ENCODE measurements at regions not wholly inside any gene's neighbourhood (a gene's known extent, or its start where the extent isn't known, plus 50 kb on each side); places are given as distances from the start of the nearest gene placed in this dataset.

DNA sequence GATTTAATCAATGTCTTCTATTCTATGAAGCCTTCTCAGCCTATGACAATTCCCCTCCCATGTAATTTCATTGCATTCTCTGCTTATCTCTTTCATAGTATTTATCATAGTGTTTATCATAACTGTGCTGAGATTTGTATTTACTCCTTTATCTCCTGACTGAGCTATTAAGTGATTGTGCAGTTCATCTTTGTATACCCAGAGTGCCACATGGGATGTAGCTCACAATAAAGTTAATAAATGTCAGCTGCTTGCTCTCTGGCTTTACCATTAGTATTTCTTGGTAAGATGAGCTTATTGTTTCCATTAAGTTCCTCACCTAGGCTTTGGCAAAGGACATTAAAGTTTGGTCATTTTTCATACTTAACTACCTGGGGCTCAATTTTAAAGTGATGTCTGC, 275.1 kb upstream of the MPDZ start:
- ATAC-seq (no peak), DNase-seq (ENCODE audit: low read depth, low spot score) (no peak)
- Histone ChIP-seq H3K4me1 (ENCODE audit: control insufficient read depth, insufficient read depth, low read length) (no peaks in the 10 kb centered on the region), H3K36me3 (ENCODE audit: control insufficient read depth, insufficient read depth, low read length) (no peaks in the 10 kb centered on the region), H3K27me3 (ENCODE audit: control insufficient read depth, insufficient read depth, low read length) (no peaks in the 10 kb centered on the region), H3K27ac (ENCODE audit: low read length) (no peak overlapping the region), H3K9me3 (ENCODE audit: control insufficient read depth, insufficient read depth, low read depth, low read length) (no peaks in the 10 kb centered on the region), H3K4me3 (ENCODE audit: low read depth in 2 of 2, low read length in 2 of 2) (no peak overlapping the region)
- no TSS peak for BruUV-seq (replicated peaks)
- CTCF ChIA-PET = no interaction called here
- TF ChIP-seq, protein P1, sequence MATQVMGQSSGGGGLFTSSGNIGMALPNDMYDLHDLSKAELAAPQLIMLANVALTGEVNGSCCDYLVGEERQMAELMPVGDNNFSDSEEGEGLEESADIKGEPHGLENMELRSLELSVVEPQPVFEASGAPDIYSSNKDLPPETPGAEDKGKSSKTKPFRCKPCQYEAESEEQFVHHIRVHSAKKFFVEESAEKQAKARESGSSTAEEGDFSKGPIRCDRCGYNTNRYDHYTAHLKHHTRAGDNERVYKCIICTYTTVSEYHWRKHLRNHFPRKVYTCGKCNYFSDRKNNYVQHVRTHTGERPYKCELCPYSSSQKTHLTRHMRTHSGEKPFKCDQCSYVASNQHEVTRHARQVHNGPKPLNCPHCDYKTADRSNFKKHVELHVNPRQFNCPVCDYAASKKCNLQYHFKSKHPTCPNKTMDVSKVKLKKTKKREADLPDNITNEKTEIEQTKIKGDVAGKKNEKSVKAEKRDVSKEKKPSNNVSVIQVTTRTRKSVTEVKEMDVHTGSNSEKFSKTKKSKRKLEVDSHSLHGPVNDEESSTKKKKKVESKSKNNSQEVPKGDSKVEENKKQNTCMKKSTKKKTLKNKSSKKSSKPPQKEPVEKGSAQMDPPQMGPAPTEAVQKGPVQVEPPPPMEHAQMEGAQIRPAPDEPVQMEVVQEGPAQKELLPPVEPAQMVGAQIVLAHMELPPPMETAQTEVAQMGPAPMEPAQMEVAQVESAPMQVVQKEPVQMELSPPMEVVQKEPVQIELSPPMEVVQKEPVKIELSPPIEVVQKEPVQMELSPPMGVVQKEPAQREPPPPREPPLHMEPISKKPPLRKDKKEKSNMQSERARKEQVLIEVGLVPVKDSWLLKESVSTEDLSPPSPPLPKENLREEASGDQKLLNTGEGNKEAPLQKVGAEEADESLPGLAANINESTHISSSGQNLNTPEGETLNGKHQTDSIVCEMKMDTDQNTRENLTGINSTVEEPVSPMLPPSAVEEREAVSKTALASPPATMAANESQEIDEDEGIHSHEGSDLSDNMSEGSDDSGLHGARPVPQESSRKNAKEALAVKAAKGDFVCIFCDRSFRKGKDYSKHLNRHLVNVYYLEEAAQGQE (IDR thresholded peaks at IDR 0.05; ENCODE audit: insufficient read depth in 1 of 2, low read depth in 2 of 2, low read length in 1 of 2) = no peak
- no peak for TF ChIP-seq TCF7L2 (IDR thresholded peaks at IDR 0.05; ENCODE audit: low read depth, low read length)
- no peak for TF ChIP-seq POLR2AphosphoS5 (IDR thresholded peaks at IDR 0.05; ENCODE audit: low read depth, low read length)
- TF ChIP-seq, protein P2, sequence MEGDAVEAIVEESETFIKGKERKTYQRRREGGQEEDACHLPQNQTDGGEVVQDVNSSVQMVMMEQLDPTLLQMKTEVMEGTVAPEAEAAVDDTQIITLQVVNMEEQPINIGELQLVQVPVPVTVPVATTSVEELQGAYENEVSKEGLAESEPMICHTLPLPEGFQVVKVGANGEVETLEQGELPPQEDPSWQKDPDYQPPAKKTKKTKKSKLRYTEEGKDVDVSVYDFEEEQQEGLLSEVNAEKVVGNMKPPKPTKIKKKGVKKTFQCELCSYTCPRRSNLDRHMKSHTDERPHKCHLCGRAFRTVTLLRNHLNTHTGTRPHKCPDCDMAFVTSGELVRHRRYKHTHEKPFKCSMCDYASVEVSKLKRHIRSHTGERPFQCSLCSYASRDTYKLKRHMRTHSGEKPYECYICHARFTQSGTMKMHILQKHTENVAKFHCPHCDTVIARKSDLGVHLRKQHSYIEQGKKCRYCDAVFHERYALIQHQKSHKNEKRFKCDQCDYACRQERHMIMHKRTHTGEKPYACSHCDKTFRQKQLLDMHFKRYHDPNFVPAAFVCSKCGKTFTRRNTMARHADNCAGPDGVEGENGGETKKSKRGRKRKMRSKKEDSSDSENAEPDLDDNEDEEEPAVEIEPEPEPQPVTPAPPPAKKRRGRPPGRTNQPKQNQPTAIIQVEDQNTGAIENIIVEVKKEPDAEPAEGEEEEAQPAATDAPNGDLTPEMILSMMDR (IDR thresholded peaks at IDR 0.05) = no peak
- TF ChIP-seq SIN3A (IDR thresholded peaks at IDR 0.05; ENCODE audit: borderline replicate concordance, insufficient read depth, low read depth, low read length) = no peak
- intact Hi-C loops (cut with micrococcal nuclease; ENCODE audit: unreplicated experiment) = no loop called here
- POLR2A ChIA-PET = no interaction called here
- in situ Hi-C loops (cut with HindIII; ENCODE audit: low pct_unique_long_range_greater_than_20kb, low sequenced_read_pairs) = no loop called here

DNA sequence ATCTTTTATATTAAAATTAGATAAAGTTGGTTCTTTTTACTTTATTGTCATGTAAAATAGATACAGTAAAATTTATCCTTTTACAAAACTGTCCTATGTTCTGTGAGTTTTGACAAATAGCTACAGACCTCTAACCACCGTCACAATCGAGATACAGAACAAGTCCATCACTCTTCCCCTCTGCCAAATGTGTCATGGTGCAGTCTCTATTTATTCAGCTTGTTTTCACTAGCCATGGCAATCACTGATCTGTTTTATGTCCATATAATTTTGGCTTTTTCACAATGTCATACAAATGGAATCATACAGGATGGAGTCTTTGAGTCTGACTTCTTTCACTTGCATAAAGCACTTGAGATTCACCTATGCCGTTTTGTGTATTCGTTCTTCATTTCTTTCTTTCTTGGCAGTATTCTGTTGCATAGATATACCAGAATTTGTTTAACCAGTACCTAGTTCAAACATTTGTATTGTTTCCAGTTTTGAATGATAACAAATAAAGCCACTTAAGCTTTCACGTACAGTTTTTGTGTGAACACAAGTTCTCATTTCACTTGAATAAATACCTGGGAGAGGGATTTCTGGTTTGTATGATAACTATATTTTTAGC, 273.2 kb upstream of the MPDZ start:
- ChIA-PET CTCF (no interaction called here), POLR2A (no interaction called here)
- no peaks in the 10 kb centered on the region for H3K27me3 ChIP-seq (ENCODE audit: control insufficient read depth, insufficient read depth, low read length)
- in situ Hi-C loops (cut with HindIII; ENCODE audit: low pct_unique_long_range_greater_than_20kb, low sequenced_read_pairs) = no loop called here
- DNase-seq (ENCODE audit: low read depth, low spot score) = no peak
- H3K4me3 ChIP-seq (ENCODE audit: low read depth in 2 of 2, low read length in 2 of 2) = no peak overlapping the region
- H3K9me3 ChIP-seq (ENCODE audit: control insufficient read depth, insufficient read depth, low read depth, low read length) = no peaks in the 10 kb centered on the region
- TF ChIP-seq POLR2AphosphoS5 (IDR thresholded peaks at IDR 0.05; ENCODE audit: low read depth, low read length) (no peak), SIN3A (IDR thresholded peaks at IDR 0.05; ENCODE audit: borderline replicate concordance, insufficient read depth, low read depth, low read length) (no peak), TCF7L2 (IDR thresholded peaks at IDR 0.05; ENCODE audit: low read depth, low read length) (no peak)
- TF ChIP-seq, protein P1 (IDR thresholded peaks at IDR 0.05; ENCODE audit: insufficient read depth in 1 of 2, low read depth in 2 of 2, low read length in 1 of 2) = no peak
- TF ChIP-seq, protein P2 (IDR thresholded peaks at IDR 0.05) = no peak
- no peak for ATAC-seq
- no peaks in the 10 kb centered on the region for H3K36me3 ChIP-seq (ENCODE audit: control insufficient read depth, insufficient read depth, low read length)
- H3K27ac ChIP-seq (ENCODE audit: low read length) = no peak overlapping the region
- intact Hi-C loops (cut with micrococcal nuclease; ENCODE audit: unreplicated experiment) = no loop called here
- no peaks in the 10 kb centered on the region for H3K4me1 ChIP-seq (ENCODE audit: control insufficient read depth, insufficient read depth, low read length)
- BruUV-seq (replicated peaks) = no TSS peak
